SK-N-SH (cell line): ENCODE measurements at regions not wholly inside any gene's neighbourhood (a gene's known extent, or its start where the extent isn't known, plus 50 kb on each side); places are given as distances from the start of the nearest gene placed in this dataset.

ENCODE experiments used
- CTCF ChIA-PET: fragments of 300-600, 350-600 bp; formaldehyde crosslinking; extraction: SDS; loops from one replicate; lab custom pipeline; 2021; lab: Yijun Ruan, JAX
- POLR2A ChIA-PET: fragments of 350-600 bp; sonication (Branson Sonifier 250); formaldehyde crosslinking; extraction: SDS; loops from one replicate; lab custom pipeline; 2020; ENCODE audit warnings: antibody characterized with exemption, inconsistent platforms; lab: Yijun Ruan, JAX
- DNase-seq: peaks from one replicate; pipeline ENCODE4 v3.0.0; 2012
- H2AFZ ChIP-seq: fragments of 200-600 bp; sonication (generic); 2 replicates; pipeline ENCODE4 v1.8.1; 2016; ENCODE audit warnings: antibody characterized with exemption, mild to moderate bottlenecking, low read depth
- H3F3A ChIP-seq: fragments of 200-600 bp; sonication (generic); replicated peaks from 2 replicates; pipeline ENCODE3; 2016; ENCODE audit warnings: antibody characterized with exemption, mild to moderate bottlenecking; ENCODE audit not compliant: insufficient read depth
- H3K27ac ChIP-seq, 2 experiments: fragments of 200-500 bp in 1 of 2; fragments of 200-600 bp in 1 of 2; sonication (Bioruptor generic) in 1 of 2; sonication (generic), shearing (Covaris generic) in 1 of 2; 2 replicates each; pipeline versions ENCODE4 v1.5.1 to v1.6.1; 2014 to 2016; ENCODE audit warnings: low read depth in 2 of 2, inconsistent platforms in 1 of 2, low read length in 1 of 2, mild to moderate bottlenecking in 1 of 2, mixed read lengths in 1 of 2
- H3K27me3 ChIP-seq: fragments of 200-600 bp; sonication (generic), shearing (Covaris generic); 2 replicates; pipeline ENCODE4 v1.6.1; 2016; ENCODE audit warnings: mixed run types; ENCODE audit not compliant: insufficient read depth
- H3K36me3 ChIP-seq, 2 experiments: fragments of 200-500 bp in 1 of 2; fragments of 200-600 bp in 1 of 2; sonication (Bioruptor generic) in 1 of 2; sonication (generic) in 1 of 2; replicated peaks in 1 of 2; 2 replicates each; pipeline versions ENCODE3 to v1.5.1; 2014 to 2016; ENCODE audit warnings: low read length in 1 of 2, mild to moderate bottlenecking in 1 of 2; ENCODE audit not compliant: insufficient read depth in 2 of 2, control insufficient read depth in 1 of 2
- H3K4me1 ChIP-seq, 2 experiments: fragments of 200-500 bp in 1 of 2; fragments of 200-600 bp in 1 of 2; sonication (Bioruptor generic) in 1 of 2; sonication (generic), shearing (Covaris generic) in 1 of 2; 2 replicates each; pipeline versions ENCODE4 v1.5.1 to v1.6.1; 2014 to 2016; ENCODE audit warnings: low read depth in 1 of 2, low read length in 1 of 2, mixed run types in 1 of 2; ENCODE audit not compliant: insufficient read depth in 2 of 2, control insufficient read depth in 1 of 2
- H3K4me2 ChIP-seq: fragments of 200-600 bp; sonication (generic), shearing (Covaris generic); 2 replicates; pipeline ENCODE4 v1.6.1; 2017; ENCODE audit warnings: mixed run types
- H3K4me3 ChIP-seq, 2 experiments: fragments of 200-500 bp in 1 of 2; fragments of 200-600 bp in 1 of 2; sonication (Bioruptor generic) in 1 of 2; sonication (generic), shearing (Covaris generic) in 1 of 2; 2 replicates each; pipeline versions ENCODE4 v1.5.1 to v1.8.1; 2014 to 2016; ENCODE audit warnings: low read depth in 2 of 2, inconsistent platforms in 1 of 2, low read length in 1 of 2, mild to moderate bottlenecking in 1 of 2, mixed read lengths in 1 of 2, moderate library complexity in 1 of 2
- H3K79me2 ChIP-seq: fragments of 200-600 bp; sonication (generic); 2 replicates; pipeline ENCODE4 v1.8.1; 2017; ENCODE audit warnings: mild to moderate bottlenecking; ENCODE audit not compliant: insufficient read depth
- H3K9ac ChIP-seq: fragments of 200-600 bp; sonication (generic); 2 replicates; pipeline ENCODE4 v1.6.1; 2017; ENCODE audit warnings: mixed run types
- H3K9me2 ChIP-seq: fragments of 200-600 bp; sonication (generic); 2 replicates; pipeline ENCODE4 v1.6.1; 2017; ENCODE audit warnings: mixed run types
- H3K9me3 ChIP-seq: fragments of 200-600 bp; sonication (generic); 2 replicates; pipeline ENCODE4 v1.6.1; 2017; ENCODE audit warnings: mixed run types, mild to moderate bottlenecking, moderate library complexity
- H4K20me1 ChIP-seq: fragments of 200-600 bp; sonication (generic); 2 replicates; pipeline ENCODE4 v1.6.1; 2017; ENCODE audit warnings: mild to moderate bottlenecking, mixed run types; ENCODE audit not compliant: insufficient read depth
- CHD2 ChIP-seq: fragments of 150-350 bp; IDR thresholded peaks from 2 replicates; pipeline ENCODE4 v1.6.1; 2018; ENCODE audit warnings: low read length; ENCODE audit not compliant: partially characterized antibody
- ELF1 ChIP-seq: IDR thresholded peaks from 2 replicates; pipeline ENCODE4 v1.4.0; 2012
- EZH2phosphoT487 ChIP-seq: fragments of 200-600 bp; sonication (generic); IDR thresholded peaks from 2 replicates; pipeline ENCODE4 v1.6.1; 2017; ENCODE audit warnings: low read depth, mixed run types, mild to moderate bottlenecking, antibody characterized with exemption, moderate library complexity, borderline replicate concordance
- GABPA ChIP-seq: IDR thresholded peaks from 2 replicates; pipeline ENCODE4 v1.4.0; 2012; ENCODE audit warnings: low read depth, mild to moderate bottlenecking
- GATA2 ChIP-seq: sonication (generic); formaldehyde crosslinking; IDR thresholded peaks from 2 replicates; pipeline ENCODE4 v1.5.0; 2020; ENCODE audit warnings: mild to moderate bottlenecking, missing genetic modification reagents
- JUND ChIP-seq: IDR thresholded peaks from 2 replicates; pipeline ENCODE4 v1.4.0; 2012
- MAX ChIP-seq: IDR thresholded peaks from 2 replicates; pipeline ENCODE4 v1.4.0; 2012; ENCODE audit warnings: low read depth
- MXI1 ChIP-seq: IDR thresholded peaks from 2 replicates; pipeline ENCODE4 v1.6.1; 2012; ENCODE audit warnings: mild to moderate bottlenecking, low read depth, low read length, improper control_type of control experiment
- PBX3 ChIP-seq: IDR thresholded peaks from 2 replicates; pipeline ENCODE4; 2012
- RAD21 ChIP-seq: IDR thresholded peaks from 2 replicates; pipeline ENCODE4 v1.6.1; 2012; ENCODE audit warnings: mild to moderate bottlenecking, low read length
- SIN3A ChIP-seq: IDR thresholded peaks from 2 replicates; pipeline ENCODE4 v1.6.1; 2012; ENCODE audit warnings: low read depth, mild to moderate bottlenecking, low read length, moderate library complexity, borderline replicate concordance
- TEAD4 ChIP-seq: IDR thresholded peaks from 2 replicates; pipeline ENCODE4 v1.4.0; 2012; ENCODE audit warnings: mild to moderate bottlenecking, borderline replicate concordance; ENCODE audit not compliant: insufficient read depth
- YY1 ChIP-seq: IDR thresholded peaks from 2 replicates; pipeline ENCODE4 v1.4.0; 2012; ENCODE audit warnings: low read depth, mild to moderate bottlenecking
- ZBTB33 ChIP-seq: IDR thresholded peaks from 2 replicates; pipeline ENCODE4 v1.4.0; 2012; ENCODE audit warnings: low read depth, borderline replicate concordance
- WGBS: methylation state at CpG from one replicate; pipeline ENCODE4 v1.1.6; 2017; ENCODE audit warnings: low lambda C conversion rate; 5-methylcytosine and 5-hydroxymethylcytosine counted together

GRCh38 chr20:56691325-56691998 lies 62.4 kb downstream of the TFAP2C start (continued):
- TF ChIP-seq MAX (no peak), YY1 (no peak)

GRCh38 chr20:56693217-56693616 lies 64.1 kb downstream of the TFAP2C start:
- TF ChIP-seq CHD2 (no peak), TEAD4 (no peak), ELF1 (no peak), MXI1 (no peak), ZBTB33 (no peak), PBX3 (no peak), SIN3A (no peak), JUND (no peak), MAX (no peak)
- no peak overlapping the region for H2AFZ ChIP-seq
- ChIA-PET CTCF (no interaction called here), POLR2A (no interaction called here)
- H4K20me1 ChIP-seq = no peaks in the 10 kb centered on the region
- H3K9me3 ChIP-seq = no peaks in the 10 kb centered on the region
- H3K27ac ChIP-seq = no peak overlapping the region
- H3K36me3 ChIP-seq = no peaks in the 10 kb centered on the region
- H3K4me1 ChIP-seq = no peaks in the 10 kb centered on the region
- H3K9ac ChIP-seq = no peak overlapping the region
- no peaks in the 10 kb centered on the region for H3K79me2 ChIP-seq
- WGBS = 29% methylated on average over 5 of the region's 5 CpGs
- no peak overlapping the region for H3K4me2 ChIP-seq
- no peak overlapping the region for H3K4me3 ChIP-seq
- DNase-seq = no peak
- H3F3A ChIP-seq = no peaks in the 10 kb centered on the region
- H3K9me2 ChIP-seq = no peaks in the 10 kb centered on the region
- peaks cover 34% of the 10 kb centered on the region; the same call in 1 of the 2 replicates for H3K27me3 ChIP-seq

GRCh38 chr20:56697476-56697875 lies 68.4 kb downstream of the TFAP2C start:
- TF ChIP-seq ZBTB33 (no peak), GATA2 (CRISPR knock-in tag) (no peak), EZH2phosphoT487 (no peak), GABPA (no peak), JUND (no peak), RAD21 (no peak)
- WGBS = 16% methylated on average over 11 of the region's 11 CpGs
- POLR2A ChIA-PET = no interaction called here
- Histone ChIP-seq H3K4me1 (no peaks in the 10 kb centered on the region), H3F3A (no peaks in the 10 kb centered on the region), H4K20me1 (no peaks in the 10 kb centered on the region), H3K4me3 (no peak overlapping the region), H3K36me3 (no peaks in the 10 kb centered on the region), H3K9ac (no peak overlapping the region), H3K27me3 (peaks cover 35% of the 10 kb centered on the region; the same call in 1 of the 2 replicates), H3K27ac (no peak overlapping the region), H3K9me3 (no peaks in the 10 kb centered on the region), H3K79me2 (no peaks in the 10 kb centered on the region), H2AFZ (no peak overlapping the region), H3K4me2 (no peak overlapping the region), H3K9me2 (no peaks in the 10 kb centered on the region)
- DNase-seq = no peak
- CTCF ChIA-PET = interaction anchor here (0.8 kb wide), 1 partner anchor 146 kb away, joined by 3 read pairs; no protein-coding TSS in a partner anchor
